ENCODE measurements at regions not wholly inside any gene's neighbourhood (a gene's known extent, or its start where the extent isn't known, plus 50 kb on each side); places are given as distances from the start of the nearest gene placed in this dataset.
A peak's percentile ranks its signal among the peaks of the same experiment; 100 is the strongest.

DNA sequence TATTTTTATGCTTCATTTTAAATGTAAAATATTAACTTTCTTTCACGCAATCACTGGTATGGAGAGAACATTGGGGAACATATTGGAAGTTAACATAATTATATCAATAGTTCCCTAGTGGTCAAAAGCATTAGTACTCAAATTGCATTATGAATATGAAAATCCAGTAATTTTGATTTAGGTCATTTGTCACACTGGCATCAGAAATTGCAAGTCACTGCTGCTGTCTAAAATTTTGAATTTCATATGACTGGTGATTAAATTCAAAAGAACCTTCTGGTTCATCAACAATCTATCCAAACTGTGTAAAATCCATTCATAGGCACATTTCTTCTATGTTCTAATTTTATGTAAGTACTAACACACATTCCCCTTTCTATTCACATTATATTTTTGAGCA, 2235.7 kb upstream of the PCDH20 start:
- no peak overlapping the region for H3K4me3 ChIP-seq (ENCODE audit: low read depth, low read length)
- no peaks in the 10 kb centered on the region for H3K27me3 ChIP-seq (ENCODE audit: control insufficient read depth, insufficient read depth, low read length)
- TF ChIP-seq, protein P1, sequence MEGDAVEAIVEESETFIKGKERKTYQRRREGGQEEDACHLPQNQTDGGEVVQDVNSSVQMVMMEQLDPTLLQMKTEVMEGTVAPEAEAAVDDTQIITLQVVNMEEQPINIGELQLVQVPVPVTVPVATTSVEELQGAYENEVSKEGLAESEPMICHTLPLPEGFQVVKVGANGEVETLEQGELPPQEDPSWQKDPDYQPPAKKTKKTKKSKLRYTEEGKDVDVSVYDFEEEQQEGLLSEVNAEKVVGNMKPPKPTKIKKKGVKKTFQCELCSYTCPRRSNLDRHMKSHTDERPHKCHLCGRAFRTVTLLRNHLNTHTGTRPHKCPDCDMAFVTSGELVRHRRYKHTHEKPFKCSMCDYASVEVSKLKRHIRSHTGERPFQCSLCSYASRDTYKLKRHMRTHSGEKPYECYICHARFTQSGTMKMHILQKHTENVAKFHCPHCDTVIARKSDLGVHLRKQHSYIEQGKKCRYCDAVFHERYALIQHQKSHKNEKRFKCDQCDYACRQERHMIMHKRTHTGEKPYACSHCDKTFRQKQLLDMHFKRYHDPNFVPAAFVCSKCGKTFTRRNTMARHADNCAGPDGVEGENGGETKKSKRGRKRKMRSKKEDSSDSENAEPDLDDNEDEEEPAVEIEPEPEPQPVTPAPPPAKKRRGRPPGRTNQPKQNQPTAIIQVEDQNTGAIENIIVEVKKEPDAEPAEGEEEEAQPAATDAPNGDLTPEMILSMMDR (IDR thresholded peaks at IDR 0.05; ENCODE audit: low read depth, low read length), result no peak
- no peaks in the 10 kb centered on the region for H3K9me3 ChIP-seq (ENCODE audit: control insufficient read depth, insufficient read depth, low read length)
- H3K27ac ChIP-seq (ENCODE audit: low read depth, low read length), result no peak overlapping the region
- CTCF ChIA-PET, result no interaction called here
- DNase-seq (ENCODE audit: low read depth, low spot score), result no peak
- POLR2A ChIA-PET, result no interaction called here

DNA sequence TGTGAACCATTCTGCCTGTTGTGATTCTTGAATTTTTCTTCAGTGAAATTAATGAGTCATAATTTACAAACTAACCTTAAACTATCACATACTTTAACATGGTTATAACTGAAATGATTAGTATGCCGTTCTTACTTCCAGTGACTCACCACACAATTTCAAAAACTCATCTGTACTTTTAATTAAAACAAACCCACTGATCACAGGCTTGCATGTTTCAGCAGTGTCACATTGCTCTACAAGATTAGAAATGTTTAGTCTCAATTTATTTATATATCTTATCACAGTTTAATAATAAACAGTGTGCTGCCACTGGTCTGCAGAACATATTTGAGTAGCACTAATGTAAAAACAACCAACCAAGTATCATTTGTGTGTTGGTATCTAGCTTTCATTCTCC, 2227.9 kb upstream of the PCDH20 start:
- H3K9me3 ChIP-seq (ENCODE audit: control insufficient read depth, insufficient read depth, low read length), result no peaks in the 10 kb centered on the region
- H3K4me3 ChIP-seq (ENCODE audit: low read depth, low read length), result no peak overlapping the region
- CTCF ChIA-PET, result no interaction called here
- TF ChIP-seq, protein P1 (IDR thresholded peaks at IDR 0.05; ENCODE audit: low read depth, low read length), result no peak
- DNase-seq (ENCODE audit: low read depth, low spot score), result no peak
- H3K27me3 ChIP-seq (ENCODE audit: control insufficient read depth, insufficient read depth, low read length), result no peaks in the 10 kb centered on the region
- no peak overlapping the region for H3K27ac ChIP-seq (ENCODE audit: low read depth, low read length)
- POLR2A ChIA-PET, result no interaction called here

DNA sequence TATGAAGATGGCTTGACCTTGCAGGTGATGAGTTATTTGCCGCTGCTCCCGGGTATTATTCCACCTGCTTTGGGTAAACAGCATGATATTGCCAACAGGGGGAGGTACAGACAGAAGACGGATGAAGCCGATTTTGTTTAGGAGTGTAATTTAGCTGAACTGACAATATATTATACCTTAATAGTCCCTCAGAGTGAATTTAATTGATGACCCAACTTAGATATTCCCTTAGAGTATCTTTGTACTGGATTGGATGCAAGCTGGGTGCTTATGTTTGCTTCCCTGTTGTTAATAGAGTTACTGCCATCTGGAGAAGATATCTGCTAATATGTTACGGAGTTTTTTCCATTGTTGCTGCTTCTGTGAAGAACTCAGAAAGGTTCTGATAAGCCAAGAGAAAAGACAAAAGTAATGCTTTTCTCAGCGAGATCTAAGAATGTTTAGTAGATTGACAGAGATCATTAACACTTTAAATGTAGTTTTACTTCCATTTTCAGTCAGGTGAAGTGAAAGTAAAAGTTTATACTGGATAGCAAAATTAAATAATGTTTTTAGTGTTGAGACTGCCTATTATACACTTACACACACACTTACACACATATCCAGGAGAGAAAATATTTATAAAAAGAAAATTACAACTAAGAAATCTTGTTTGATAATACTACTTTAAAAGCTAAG, 2220.8 kb upstream of the PCDH20 start:
- Histone ChIP-seq H3K9me3 (ENCODE audit: control insufficient read depth, insufficient read depth, low read length) (no peaks in the 10 kb centered on the region), H3K27me3 (ENCODE audit: control insufficient read depth, insufficient read depth, low read length) (no peaks in the 10 kb centered on the region), H3K4me3 (ENCODE audit: low read depth, low read length) (no peak overlapping the region; the same call in 1 of the 2 replicates), H3K27ac (ENCODE audit: low read depth, low read length) (no peak overlapping the region)
- TF ChIP-seq, protein P1 (IDR thresholded peaks at IDR 0.05; ENCODE audit: low read depth, low read length), result peak; percentile 32
- CTCF ChIA-PET, result no interaction called here
- POLR2A ChIA-PET, result no interaction called here
- no peak for DNase-seq (ENCODE audit: low read depth, low spot score)

DNA sequence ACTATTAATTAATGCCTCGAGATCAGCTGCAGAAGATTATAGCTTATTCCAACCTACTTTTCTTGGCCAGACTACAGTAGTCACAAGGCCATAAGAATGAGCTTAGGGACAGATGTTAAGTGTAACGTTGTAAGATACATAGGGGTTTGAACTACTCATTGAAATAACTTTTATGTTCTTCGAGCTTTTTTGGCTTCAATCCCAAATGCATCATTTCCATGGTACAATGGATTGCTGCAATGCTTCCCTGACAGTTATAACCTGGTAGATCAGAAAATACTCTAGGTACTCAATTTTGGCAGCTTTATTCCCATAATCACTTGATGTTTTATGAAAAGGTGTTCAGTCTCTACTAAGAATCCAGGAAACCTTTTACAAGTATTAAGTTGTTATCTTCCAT, 2216.7 kb upstream of the PCDH20 start:
- TF ChIP-seq, protein P1 (IDR thresholded peaks at IDR 0.05; ENCODE audit: low read depth, low read length), result no peak
- H3K9me3 ChIP-seq (ENCODE audit: control insufficient read depth, insufficient read depth, low read length), result no peaks in the 10 kb centered on the region
- H3K4me3 ChIP-seq (ENCODE audit: low read depth, low read length), result no peak overlapping the region
- H3K27ac ChIP-seq (ENCODE audit: low read depth, low read length), result no peak overlapping the region
- no peaks in the 10 kb centered on the region for H3K27me3 ChIP-seq (ENCODE audit: control insufficient read depth, insufficient read depth, low read length)
- CTCF ChIA-PET, result no interaction called here
- no peak for DNase-seq (ENCODE audit: low read depth, low spot score)
- POLR2A ChIA-PET, result no interaction called here

DNA sequence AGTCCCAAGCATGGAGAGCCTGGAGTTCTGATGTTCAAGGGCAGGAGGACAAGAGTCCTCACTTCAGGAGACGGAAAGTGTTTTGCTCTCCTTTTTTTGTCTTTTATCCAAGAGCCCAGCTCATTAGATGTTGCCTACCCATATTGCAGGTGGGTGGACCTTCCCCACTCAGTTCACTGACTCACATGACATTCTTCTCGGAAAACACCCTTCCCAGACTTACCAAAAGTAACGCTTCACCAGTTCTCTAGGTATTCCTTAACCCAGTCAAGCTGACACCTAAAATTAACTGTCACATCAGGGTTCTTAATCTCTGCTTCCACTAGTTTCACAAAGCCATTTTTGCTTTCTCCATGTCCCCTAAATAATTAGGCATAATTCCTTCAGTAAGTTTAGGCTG, 2215.4 kb upstream of the PCDH20 start:
- POLR2A ChIA-PET, result no interaction called here
- Histone ChIP-seq H3K27ac (ENCODE audit: low read depth, low read length) (no peak overlapping the region), H3K4me3 (ENCODE audit: low read depth, low read length) (no peak overlapping the region), H3K27me3 (ENCODE audit: control insufficient read depth, insufficient read depth, low read length) (no peaks in the 10 kb centered on the region), H3K9me3 (ENCODE audit: control insufficient read depth, insufficient read depth, low read length) (no peaks in the 10 kb centered on the region)
- TF ChIP-seq, protein P1 (IDR thresholded peaks at IDR 0.05; ENCODE audit: low read depth, low read length), result no peak
- CTCF ChIA-PET, result no interaction called here
- DNase-seq (ENCODE audit: low read depth, low spot score), result no peak

Data from AG04450 (cell line).